ENCODE measurements at regions not wholly inside any gene's neighbourhood (a gene's known extent, or its start where the extent isn't known, plus 50 kb on each side); places are given as distances from the start of the nearest gene placed in this dataset.

DNA sequence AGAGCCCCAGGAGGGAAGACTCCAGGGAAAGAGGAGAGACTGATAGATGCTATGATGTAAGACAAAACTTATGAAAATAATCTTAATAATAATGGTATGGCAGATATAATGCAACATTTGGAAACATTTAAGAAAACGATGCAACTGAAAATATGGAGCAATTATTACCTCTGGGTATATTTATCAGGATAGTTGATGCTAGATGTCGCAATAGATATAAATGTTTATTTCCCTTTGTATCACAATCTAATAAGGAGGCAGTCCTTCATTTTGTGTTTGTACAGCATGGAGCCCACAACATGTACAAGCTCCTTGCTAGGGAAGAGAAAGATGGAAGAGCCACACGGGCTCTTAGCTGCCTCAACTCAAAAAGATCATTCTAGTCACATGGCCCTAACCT, 101.1 kb upstream of the TMEM132E start:
- TF ChIP-seq, protein P1, sequence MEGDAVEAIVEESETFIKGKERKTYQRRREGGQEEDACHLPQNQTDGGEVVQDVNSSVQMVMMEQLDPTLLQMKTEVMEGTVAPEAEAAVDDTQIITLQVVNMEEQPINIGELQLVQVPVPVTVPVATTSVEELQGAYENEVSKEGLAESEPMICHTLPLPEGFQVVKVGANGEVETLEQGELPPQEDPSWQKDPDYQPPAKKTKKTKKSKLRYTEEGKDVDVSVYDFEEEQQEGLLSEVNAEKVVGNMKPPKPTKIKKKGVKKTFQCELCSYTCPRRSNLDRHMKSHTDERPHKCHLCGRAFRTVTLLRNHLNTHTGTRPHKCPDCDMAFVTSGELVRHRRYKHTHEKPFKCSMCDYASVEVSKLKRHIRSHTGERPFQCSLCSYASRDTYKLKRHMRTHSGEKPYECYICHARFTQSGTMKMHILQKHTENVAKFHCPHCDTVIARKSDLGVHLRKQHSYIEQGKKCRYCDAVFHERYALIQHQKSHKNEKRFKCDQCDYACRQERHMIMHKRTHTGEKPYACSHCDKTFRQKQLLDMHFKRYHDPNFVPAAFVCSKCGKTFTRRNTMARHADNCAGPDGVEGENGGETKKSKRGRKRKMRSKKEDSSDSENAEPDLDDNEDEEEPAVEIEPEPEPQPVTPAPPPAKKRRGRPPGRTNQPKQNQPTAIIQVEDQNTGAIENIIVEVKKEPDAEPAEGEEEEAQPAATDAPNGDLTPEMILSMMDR (IDR thresholded peaks at IDR 0.05), result no peak
- TF ChIP-seq POLR2AphosphoS5 (IDR thresholded peaks at IDR 0.05; ENCODE audit: insufficient read depth in 1 of 2, low read depth in 1 of 2), result no peak

All from vagina (tissue), 2 donors.